Osteoblast (primary cell): ENCODE measurements at regions not wholly inside any gene's neighbourhood (a gene's known extent, or its start where the extent isn't known, plus 50 kb on each side); places are given as distances from the start of the nearest gene placed in this dataset.

Experiments
- DNase-seq: peaks from one replicate; pipeline ENCODE4 v3.0.0; 2011; ENCODE audit warnings: low spot score, mixed read lengths; ENCODE audit not compliant: insufficient read length; ENCODE audit errors: missing footprints
- H2AFZ ChIP-seq: 2 replicates; pipeline ENCODE4 v1.6.0; 2011; ENCODE audit warnings: mild to moderate bottlenecking, low read length
- H3K27ac ChIP-seq: 2 replicates; pipeline ENCODE4 v1.5.1; 2011; ENCODE audit warnings: mild to moderate bottlenecking, low read depth, low read length, moderate library complexity
- H3K27me3 ChIP-seq: 2 replicates; pipeline ENCODE4 v1.6.0; 2012; ENCODE audit warnings: mild to moderate bottlenecking, control low read depth, inconsistent platforms, low read length, moderate library complexity; ENCODE audit not compliant: insufficient read depth
- H3K36me3 ChIP-seq: 2 replicates; pipeline ENCODE4 v1.5.1; 2011; ENCODE audit warnings: mild to moderate bottlenecking, low read length, control low read depth, moderate library complexity; ENCODE audit not compliant: insufficient read depth
- H3K4me1 ChIP-seq: 2 replicates; pipeline ENCODE4 v1.5.1; 2011; ENCODE audit warnings: mild to moderate bottlenecking, low read length, control low read depth, moderate library complexity; ENCODE audit not compliant: insufficient read depth
- H3K4me2 ChIP-seq: 2 replicates; pipeline ENCODE4 v1.6.0; 2011; ENCODE audit warnings: mild to moderate bottlenecking, low read length; ENCODE audit not compliant: insufficient read depth
- H3K4me3 ChIP-seq: fragments of 200-600 bp; sonication (generic); 3 replicates; pipeline ENCODE4 v1.5.1; 2012; ENCODE audit warnings: mild to moderate bottlenecking, low read length, inconsistent platforms; ENCODE audit not compliant: insufficient read depth
- H3K79me2 ChIP-seq: 2 replicates; pipeline ENCODE4 v1.6.0; 2012; ENCODE audit warnings: mild to moderate bottlenecking, low read length, control low read depth, inconsistent platforms; ENCODE audit not compliant: insufficient read depth
- H3K9me3 ChIP-seq: 2 replicates; pipeline ENCODE4 v1.5.1; 2011; ENCODE audit warnings: low read depth, low read length, control low read depth
- H4K20me1 ChIP-seq: 2 replicates; pipeline ENCODE4 v1.6.0; 2012; ENCODE audit warnings: mild to moderate bottlenecking, low read length, control low read depth; ENCODE audit not compliant: insufficient read depth
- TF ChIP-seq, protein P1 (sequence below): IDR thresholded peaks from 2 replicates; pipeline ENCODE4 v1.5.1; 2011; ENCODE audit warnings: mild to moderate bottlenecking, low read depth, low read length, moderate library complexity; ENCODE audit errors: extremely low read depth

GRCh38 chr1:162928141-162928540, 67.2 kb upstream of the CCDC190 start:
- Histone ChIP-seq H3K4me2 (no peak overlapping the region), H3K27ac (no peak overlapping the region), H3K9me3 (no peaks in the 10 kb centered on the region), H3K27me3 (peaks cover 2% of the 10 kb centered on the region), H4K20me1 (no peaks in the 10 kb centered on the region), H2AFZ (peak overlapping the region; percentile 63), H3K4me3 (no peak overlapping the region), H3K79me2 (no peaks in the 10 kb centered on the region), H3K36me3 (no peaks in the 10 kb centered on the region), H3K4me1 (no peaks in the 10 kb centered on the region)
- no peak for DNase-seq
- TF ChIP-seq, protein P1, sequence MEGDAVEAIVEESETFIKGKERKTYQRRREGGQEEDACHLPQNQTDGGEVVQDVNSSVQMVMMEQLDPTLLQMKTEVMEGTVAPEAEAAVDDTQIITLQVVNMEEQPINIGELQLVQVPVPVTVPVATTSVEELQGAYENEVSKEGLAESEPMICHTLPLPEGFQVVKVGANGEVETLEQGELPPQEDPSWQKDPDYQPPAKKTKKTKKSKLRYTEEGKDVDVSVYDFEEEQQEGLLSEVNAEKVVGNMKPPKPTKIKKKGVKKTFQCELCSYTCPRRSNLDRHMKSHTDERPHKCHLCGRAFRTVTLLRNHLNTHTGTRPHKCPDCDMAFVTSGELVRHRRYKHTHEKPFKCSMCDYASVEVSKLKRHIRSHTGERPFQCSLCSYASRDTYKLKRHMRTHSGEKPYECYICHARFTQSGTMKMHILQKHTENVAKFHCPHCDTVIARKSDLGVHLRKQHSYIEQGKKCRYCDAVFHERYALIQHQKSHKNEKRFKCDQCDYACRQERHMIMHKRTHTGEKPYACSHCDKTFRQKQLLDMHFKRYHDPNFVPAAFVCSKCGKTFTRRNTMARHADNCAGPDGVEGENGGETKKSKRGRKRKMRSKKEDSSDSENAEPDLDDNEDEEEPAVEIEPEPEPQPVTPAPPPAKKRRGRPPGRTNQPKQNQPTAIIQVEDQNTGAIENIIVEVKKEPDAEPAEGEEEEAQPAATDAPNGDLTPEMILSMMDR = no peak

- Histone ChIP-seq H3K4me3 (no peak overlapping the region), H3K4me2 (no peak overlapping the region), H3K4me1 (peaks cover 2% of the 10 kb centered on the region), H3K79me2 (no peaks in the 10 kb centered on the region), H3K36me3 (no peaks in the 10 kb centered on the region), H2AFZ (no peak overlapping the region), H3K27me3 (peaks cover 2% of the 10 kb centered on the region), H3K27ac (no peak overlapping the region), H3K9me3 (no peaks in the 10 kb centered on the region), H4K20me1 (no peaks in the 10 kb centered on the region)
- no peak for DNase-seq
- TF ChIP-seq, protein P1 = no peak
Observed at GRCh38 chr1:162927421-162927820, 66.4 kb upstream of the CCDC190 start.

DNA sequence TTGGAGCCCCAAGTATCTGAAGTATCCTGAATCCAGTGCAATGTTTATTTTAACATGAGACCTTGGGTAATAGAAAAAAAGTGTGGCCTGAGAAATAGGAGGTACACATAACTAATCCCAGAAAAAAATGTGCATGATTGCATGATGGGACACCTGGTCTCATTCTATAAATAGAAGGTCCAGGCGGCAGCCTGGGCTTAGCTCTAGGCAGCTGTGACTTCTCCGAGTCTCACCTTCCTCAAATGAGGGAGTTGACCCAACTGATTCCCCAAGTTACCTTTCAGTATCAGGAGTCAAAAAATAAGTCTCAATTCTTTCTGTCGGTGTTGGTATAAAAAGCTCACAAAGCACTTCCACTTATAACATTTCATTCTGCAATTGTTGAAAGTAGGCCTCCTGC, 65.9 kb upstream of the CCDC190 start:
- H4K20me1 ChIP-seq = no peaks in the 10 kb centered on the region
- H3K27me3 ChIP-seq = peaks cover 2% of the 10 kb centered on the region
- no peak overlapping the region for H2AFZ ChIP-seq
- H3K36me3 ChIP-seq = no peaks in the 10 kb centered on the region
- TF ChIP-seq, protein P1 = no peak
- no peak for DNase-seq
- H3K4me1 ChIP-seq = peaks cover 3% of the 10 kb centered on the region
- H3K9me3 ChIP-seq = no peaks in the 10 kb centered on the region
- no peaks in the 10 kb centered on the region for H3K79me2 ChIP-seq
- H3K4me2 ChIP-seq = no peak overlapping the region
- H3K27ac ChIP-seq = no peak overlapping the region
- no peak overlapping the region for H3K4me3 ChIP-seq

GRCh38 chr1:162924179-162924578, 63.2 kb upstream of the CCDC190 start:
- H3K4me1 ChIP-seq = peaks cover 3% of the 10 kb centered on the region
- H3K27me3 ChIP-seq = peaks cover under 1% of the 10 kb centered on the region
- DNase-seq = no peak
- H3K9me3 ChIP-seq = no peaks in the 10 kb centered on the region
- no peaks in the 10 kb centered on the region for H3K79me2 ChIP-seq
- no peak overlapping the region for H3K27ac ChIP-seq
- H3K4me3 ChIP-seq = no peak overlapping the region
- H3K4me2 ChIP-seq = no peak overlapping the region
- TF ChIP-seq, protein P1 = no peak
- no peaks in the 10 kb centered on the region for H4K20me1 ChIP-seq
- no peak overlapping the region for H2AFZ ChIP-seq
- no peaks in the 10 kb centered on the region for H3K36me3 ChIP-seq
